ENCODE measurements at regions not wholly inside any gene's neighbourhood (a gene's known extent, or its start where the extent isn't known, plus 50 kb on each side); places are given as distances from the start of the nearest gene placed in this dataset. TPM values are rescaled to one million over a fixed set of nuclear protein-coding genes. Genes with fewer than 3 reads are reported as not detected.

GRCh38 chr21:23215261-23215660, 2217.1 kb downstream of the NCAM2 start:
- Histone ChIP-seq H3K9me3 (ENCODE audit: low read depth, low read length) (peaks cover 5% of the 10 kb centered on the region), H3K36me3 (ENCODE audit: insufficient read depth, low read length) (no peaks in the 10 kb centered on the region), H3K4me2 (ENCODE audit: insufficient read depth, low read length) (no peak overlapping the region), H3K79me2 (ENCODE audit: insufficient read depth, low read length) (no peaks in the 10 kb centered on the region), H4K20me1 (ENCODE audit: insufficient read depth, low read length) (no peaks in the 10 kb centered on the region), H3K27ac (ENCODE audit: low read depth, low read length) (no peak overlapping the region), H2AFZ (ENCODE audit: low read length) (no peak overlapping the region), H3K4me3 (ENCODE audit: insufficient read depth, low read length) (no peak overlapping the region), H3K27me3 (ENCODE audit: insufficient read depth, low read length) (no peaks in the 10 kb centered on the region), H3K4me1 (ENCODE audit: insufficient read depth, low read length) (no peaks in the 10 kb centered on the region)
- DNase-seq (ENCODE audit: insufficient read length, low spot score, missing footprints), result no peak
- TF ChIP-seq, protein P1, sequence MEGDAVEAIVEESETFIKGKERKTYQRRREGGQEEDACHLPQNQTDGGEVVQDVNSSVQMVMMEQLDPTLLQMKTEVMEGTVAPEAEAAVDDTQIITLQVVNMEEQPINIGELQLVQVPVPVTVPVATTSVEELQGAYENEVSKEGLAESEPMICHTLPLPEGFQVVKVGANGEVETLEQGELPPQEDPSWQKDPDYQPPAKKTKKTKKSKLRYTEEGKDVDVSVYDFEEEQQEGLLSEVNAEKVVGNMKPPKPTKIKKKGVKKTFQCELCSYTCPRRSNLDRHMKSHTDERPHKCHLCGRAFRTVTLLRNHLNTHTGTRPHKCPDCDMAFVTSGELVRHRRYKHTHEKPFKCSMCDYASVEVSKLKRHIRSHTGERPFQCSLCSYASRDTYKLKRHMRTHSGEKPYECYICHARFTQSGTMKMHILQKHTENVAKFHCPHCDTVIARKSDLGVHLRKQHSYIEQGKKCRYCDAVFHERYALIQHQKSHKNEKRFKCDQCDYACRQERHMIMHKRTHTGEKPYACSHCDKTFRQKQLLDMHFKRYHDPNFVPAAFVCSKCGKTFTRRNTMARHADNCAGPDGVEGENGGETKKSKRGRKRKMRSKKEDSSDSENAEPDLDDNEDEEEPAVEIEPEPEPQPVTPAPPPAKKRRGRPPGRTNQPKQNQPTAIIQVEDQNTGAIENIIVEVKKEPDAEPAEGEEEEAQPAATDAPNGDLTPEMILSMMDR (IDR thresholded peaks at IDR 0.05; ENCODE audit: extremely low read depth, low read depth, low read length), result no peak

Small RNA genes lying in the stretch of these regions (small RNA-seq; reads per million reads assigned to genes)
- gene AP001340.1, result not detected
- gene RF00019, result not detected
- not detected for gene RN7SKP236
- gene RNA5SP489, result not detected
- 4.2 reads per million, percentile 84 among the genes with 10 or more reads in this experiment for gene RNU2-55P
